C4-2B (cell line): ENCODE measurements at regions not wholly inside any gene's neighbourhood (a gene's known extent, or its start where the extent isn't known, plus 50 kb on each side); places are given as distances from the start of the nearest gene placed in this dataset.

Source experiments
- CTCF ChIP-seq: fragments of 450-650 bp; conservative IDR thresholded peaks from 2 replicates; pipeline ENCODE4 v1.5.1; 2017; ENCODE audit warnings: mild to moderate bottlenecking
- ZFX ChIP-seq: fragments of 450-650 bp; IDR thresholded peaks from 2 replicates; pipeline ENCODE4 v1.6.1; 2017

- no peak for TF ChIP-seq CTCF
- TF ChIP-seq ZFX = no peak
These were observed 64.7 kb upstream of the CAV2 start for GRCh38 chr7:116434820-116435341.
